HEK293 (cell line): ENCODE measurements at regions not wholly inside any gene's neighbourhood (a gene's known extent, or its start where the extent isn't known, plus 50 kb on each side); places are given as distances from the start of the nearest gene placed in this dataset.

Experiments
- CTCF ChIP-seq: fragments of 450-650 bp; formaldehyde crosslinking; IDR thresholded peaks from 2 replicates; pipeline ENCODE4 v1.5.1; 2016; ENCODE audit warnings: missing biosample characterization, missing genetic modification characterization
- ZNF121 ChIP-seq: fragments of 450-650 bp; formaldehyde crosslinking; IDR thresholded peaks from 2 replicates; pipeline ENCODE4 v1.5.1; 2016; ENCODE audit warnings: missing biosample characterization, missing genetic modification characterization
- ZNF138 ChIP-seq: fragments of 450-650 bp; formaldehyde crosslinking; IDR thresholded peaks from 2 replicates; pipeline ENCODE4 v1.5.1; 2016; ENCODE audit warnings: missing biosample characterization, missing genetic modification characterization, borderline replicate concordance
- ZNF174 ChIP-seq: fragments of 450-650 bp; formaldehyde crosslinking; IDR thresholded peaks from 2 replicates; pipeline ENCODE4 v1.5.0; 2017; ENCODE audit warnings: missing biosample characterization, mild to moderate bottlenecking, missing genetic modification characterization
- ZNF514 ChIP-seq: fragments of 450-650 bp; formaldehyde crosslinking; IDR thresholded peaks from 2 replicates; pipeline ENCODE4 v1.5.1; 2016; ENCODE audit warnings: missing biosample characterization, missing genetic modification characterization
- ZNF521 ChIP-seq: fragments of 450-650 bp; formaldehyde crosslinking; IDR thresholded peaks from 2 replicates; pipeline ENCODE4 v1.5.1; 2017; ENCODE audit warnings: missing biosample characterization, mild to moderate bottlenecking, missing genetic modification characterization
- ZNF580 ChIP-seq: fragments of 450-650 bp; formaldehyde crosslinking; IDR thresholded peaks from 2 replicates; pipeline ENCODE4 v1.5.1; 2016; ENCODE audit warnings: missing biosample characterization, missing genetic modification characterization
- ZXDB ChIP-seq: fragments of 450-650 bp; formaldehyde crosslinking; IDR thresholded peaks from 2 replicates; pipeline ENCODE4 v1.5.1; 2016; ENCODE audit warnings: missing biosample characterization, missing genetic modification characterization

GRCh38 chr4:79764120-79764519 lies 308.9 kb downstream of the ANTXR2 start:
- no peak for TF ChIP-seq ZNF138 (tag by site-specific recombination)
- TF ChIP-seq CTCF (tag by site-specific recombination): no peak
- TF ChIP-seq ZNF121: no peak
- no peak for TF ChIP-seq ZNF521 (tag by site-specific recombination)
- no peak for TF ChIP-seq ZNF174 (tag by site-specific recombination)
- no peak for TF ChIP-seq ZNF580 (tag by site-specific recombination)
- no peak for TF ChIP-seq ZNF514 (tag by site-specific recombination)
- no peak for TF ChIP-seq ZXDB
